Osteoblast (primary cell): ENCODE measurements at regions not wholly inside any gene's neighbourhood (a gene's known extent, or its start where the extent isn't known, plus 50 kb on each side); places are given as distances from the start of the nearest gene placed in this dataset.

Experiments
- DNase-seq: peaks from one replicate; pipeline ENCODE4 v3.0.0; 2011; ENCODE audit warnings: low spot score, mixed read lengths; ENCODE audit not compliant: insufficient read length; ENCODE audit errors: missing footprints
- H2AFZ ChIP-seq: 2 replicates; pipeline ENCODE4 v1.6.0; 2011; ENCODE audit warnings: mild to moderate bottlenecking, low read length
- H3K27ac ChIP-seq: 2 replicates; pipeline ENCODE4 v1.5.1; 2011; ENCODE audit warnings: mild to moderate bottlenecking, low read depth, low read length, moderate library complexity
- H3K27me3 ChIP-seq: 2 replicates; pipeline ENCODE4 v1.6.0; 2012; ENCODE audit warnings: mild to moderate bottlenecking, control low read depth, inconsistent platforms, low read length, moderate library complexity; ENCODE audit not compliant: insufficient read depth
- H3K36me3 ChIP-seq: 2 replicates; pipeline ENCODE4 v1.5.1; 2011; ENCODE audit warnings: mild to moderate bottlenecking, low read length, control low read depth, moderate library complexity; ENCODE audit not compliant: insufficient read depth
- H3K4me1 ChIP-seq: 2 replicates; pipeline ENCODE4 v1.5.1; 2011; ENCODE audit warnings: mild to moderate bottlenecking, low read length, control low read depth, moderate library complexity; ENCODE audit not compliant: insufficient read depth
- H3K4me2 ChIP-seq: 2 replicates; pipeline ENCODE4 v1.6.0; 2011; ENCODE audit warnings: mild to moderate bottlenecking, low read length; ENCODE audit not compliant: insufficient read depth
- H3K4me3 ChIP-seq: fragments of 200-600 bp; sonication (generic); 3 replicates; pipeline ENCODE4 v1.5.1; 2012; ENCODE audit warnings: mild to moderate bottlenecking, low read length, inconsistent platforms; ENCODE audit not compliant: insufficient read depth
- H3K79me2 ChIP-seq: 2 replicates; pipeline ENCODE4 v1.6.0; 2012; ENCODE audit warnings: mild to moderate bottlenecking, low read length, control low read depth, inconsistent platforms; ENCODE audit not compliant: insufficient read depth
- H3K9me3 ChIP-seq: 2 replicates; pipeline ENCODE4 v1.5.1; 2011; ENCODE audit warnings: low read depth, low read length, control low read depth
- H4K20me1 ChIP-seq: 2 replicates; pipeline ENCODE4 v1.6.0; 2012; ENCODE audit warnings: mild to moderate bottlenecking, low read length, control low read depth; ENCODE audit not compliant: insufficient read depth
- CTCF ChIP-seq: IDR thresholded peaks from 2 replicates; pipeline ENCODE4 v1.5.1; 2011; ENCODE audit warnings: mild to moderate bottlenecking, low read depth, low read length, moderate library complexity; ENCODE audit errors: extremely low read depth

- H4K20me1 ChIP-seq = no peaks in the 10 kb centered on the region
- DNase-seq = no peak
- no peak overlapping the region for H2AFZ ChIP-seq
- H3K27ac ChIP-seq = no peak overlapping the region
- H3K4me3 ChIP-seq = no peak overlapping the region
- no peaks in the 10 kb centered on the region for H3K27me3 ChIP-seq
- no peak for TF ChIP-seq CTCF
- no peaks in the 10 kb centered on the region for H3K4me1 ChIP-seq
- H3K36me3 ChIP-seq = no peaks in the 10 kb centered on the region
- no peak overlapping the region for H3K4me2 ChIP-seq
- no peaks in the 10 kb centered on the region for H3K79me2 ChIP-seq
- H3K9me3 ChIP-seq = no peaks in the 10 kb centered on the region
Measured at GRCh38 chr1:30330644-30331043, 392.7 kb downstream of the MATN1 start.

- DNase-seq = peak; percentile 71
- Histone ChIP-seq H3K27me3 (no peaks in the 10 kb centered on the region), H3K27ac (no peak overlapping the region), H3K4me3 (no peak overlapping the region), H3K9me3 (no peaks in the 10 kb centered on the region), H3K36me3 (no peaks in the 10 kb centered on the region), H2AFZ (no peak overlapping the region), H3K4me1 (no peaks in the 10 kb centered on the region), H4K20me1 (no peaks in the 10 kb centered on the region), H3K79me2 (no peaks in the 10 kb centered on the region), H3K4me2 (no peak overlapping the region)
- no peak for TF ChIP-seq CTCF
Measured at GRCh38 chr1:30329802-30330557, 393.4 kb downstream of the MATN1 start.

GRCh38 chr1:30329263-30329753 lies 394.1 kb downstream of the MATN1 start:
- Histone ChIP-seq H3K27ac (no peak overlapping the region), H3K4me1 (no peaks in the 10 kb centered on the region), H3K4me3 (no peak overlapping the region), H3K27me3 (no peaks in the 10 kb centered on the region), H3K36me3 (no peaks in the 10 kb centered on the region), H3K4me2 (no peak overlapping the region), H3K9me3 (no peaks in the 10 kb centered on the region), H3K79me2 (no peaks in the 10 kb centered on the region), H2AFZ (no peak overlapping the region), H4K20me1 (no peaks in the 10 kb centered on the region)
- DNase-seq = no peak
- no peak for TF ChIP-seq CTCF

- H3K27me3 ChIP-seq = no peaks in the 10 kb centered on the region
- H2AFZ ChIP-seq = no peak overlapping the region
- H3K79me2 ChIP-seq = no peaks in the 10 kb centered on the region
- DNase-seq = no peak
- no peaks in the 10 kb centered on the region for H4K20me1 ChIP-seq
- H3K36me3 ChIP-seq = no peaks in the 10 kb centered on the region
- H3K9me3 ChIP-seq = no peaks in the 10 kb centered on the region
- H3K4me1 ChIP-seq = no peaks in the 10 kb centered on the region
- no peak overlapping the region for H3K27ac ChIP-seq
- no peak overlapping the region for H3K4me2 ChIP-seq
- H3K4me3 ChIP-seq = no peak overlapping the region
- no peak for TF ChIP-seq CTCF
Measured at GRCh38 chr1:30328401-30329262, 394.8 kb downstream of the MATN1 start.
